Endothelial cell of umbilical vein (primary cell): ENCODE measurements at regions not wholly inside any gene's neighbourhood (a gene's known extent, or its start where the extent isn't known, plus 50 kb on each side); places are given as distances from the start of the nearest gene placed in this dataset.

Source experiments
- BruUV-seq: library from RNA; stranded (reverse); fragments of 400-500 nt; replicated peaks from 2 replicates; lab custom pipeline; 2021; lab: Mats Ljungman, UMichigan
- CTCF ChIA-PET: fragments of 300-600, 350-600 bp; sonication (Branson Sonifier 250); formaldehyde crosslinking; loops from one replicate; lab custom pipeline; 2021; ENCODE audit warnings: antibody characterized with exemption, inconsistent platforms; lab: Charles Lee
- POLR2A ChIA-PET: fragments of 300-600, 350-600 bp; sonication (Branson Sonifier 250); formaldehyde crosslinking; loops from one replicate; lab custom pipeline; 2021; ENCODE audit warnings: antibody characterized with exemption, inconsistent platforms; lab: Charles Lee
- DNase-seq: peaks from one replicate; pipeline ENCODE4 v3.0.0-alpha.2; 2011; ENCODE audit warnings: low read depth, low spot score
- FAIRE-seq: peaks from 2 replicates; lab custom pipeline; 2011; peaks lifted over from hg19 to GRCh38; lab: Jason Lieb, UNC
- H2AFZ ChIP-seq: 2 replicates; pipeline ENCODE4 v1.6.0; 2012; ENCODE audit warnings: low read depth, low read length, control low read depth, inconsistent platforms
- H3K27ac ChIP-seq: 2 replicates; pipeline ENCODE4 v1.5.1; 2011; ENCODE audit warnings: low read depth, mild to moderate bottlenecking, control low read depth, low read length, moderate library complexity; ENCODE audit not compliant: insufficient read depth
- H3K27me3 ChIP-seq, 2 experiments: 2 replicates each; pipeline versions ENCODE4 v1.6.0 to v1.6.1; 2011; ENCODE audit warnings: low read length in 2 of 2, mixed read lengths in 1 of 2; ENCODE audit not compliant: control insufficient read depth in 2 of 2, insufficient read depth in 2 of 2
- H3K36me3 ChIP-seq, 2 experiments: 2 replicates in 1 of 2; 3 replicates in 1 of 2; pipeline ENCODE4 v1.5.1; 2011; ENCODE audit warnings: low read length in 2 of 2, mild to moderate bottlenecking in 1 of 2, moderate library complexity in 1 of 2; ENCODE audit not compliant: control insufficient read depth in 2 of 2, insufficient read depth in 2 of 2; ENCODE audit errors: extremely low read depth in 1 of 2
- H3K4me1 ChIP-seq: 3 replicates; pipeline ENCODE4 v1.5.1; 2011; ENCODE audit warnings: mild to moderate bottlenecking, low read length; ENCODE audit not compliant: control insufficient read depth, insufficient read depth; ENCODE audit errors: extremely low read depth
- H3K4me2 ChIP-seq: 2 replicates; pipeline ENCODE4 v1.6.1; 2011; ENCODE audit warnings: low read length, control low read depth, mixed read lengths; ENCODE audit not compliant: insufficient read depth
- H3K4me3 ChIP-seq, 3 experiments: fragments of 200-600 bp in 1 of 3; sonication (generic), shearing (Covaris generic) in 1 of 3; replicated peaks in 1 of 3; 2 replicates each; pipeline ENCODE4 v1.5.1; 2011 to 2016; ENCODE audit warnings: control low read depth in 3 of 3, low read length in 3 of 3, mild to moderate bottlenecking in 2 of 3, inconsistent platforms in 1 of 3, low read depth in 1 of 3, moderate library complexity in 1 of 3; ENCODE audit not compliant: insufficient read depth in 1 of 3
- H3K79me2 ChIP-seq: 2 replicates; pipeline ENCODE4 v1.6.0; 2012; ENCODE audit warnings: low read length, inconsistent platforms; ENCODE audit not compliant: control insufficient read depth, insufficient read depth
- H3K9ac ChIP-seq: replicated peaks from 2 replicates; pipeline ENCODE3; 2011; ENCODE audit warnings: low read length, control low read depth; ENCODE audit not compliant: insufficient read depth; ENCODE audit errors: extremely low read depth
- H3K9me1 ChIP-seq: replicated peaks from 3 replicates; pipeline ENCODE4 v1.6.0; 2011; ENCODE audit warnings: mild to moderate bottlenecking, low read length; ENCODE audit not compliant: control insufficient read depth, insufficient read depth; ENCODE audit errors: extremely low read depth
- H3K9me3 ChIP-seq: replicated peaks from 2 replicates; pipeline ENCODE4 v1.5.1; 2012; ENCODE audit warnings: low read length, inconsistent platforms; ENCODE audit not compliant: control insufficient read depth, insufficient read depth
- H4K20me1 ChIP-seq: replicated peaks from 2 replicates; pipeline ENCODE3; 2011; ENCODE audit warnings: mild to moderate bottlenecking, low read length; ENCODE audit not compliant: control insufficient read depth, insufficient read depth; ENCODE audit errors: extremely low read depth
- EZH2 ChIP-seq: IDR thresholded peaks from 2 replicates; pipeline ENCODE4 v1.6.1; 2012; ENCODE audit warnings: borderline replicate concordance, low read depth, mild to moderate bottlenecking, moderate library complexity, low read length, inconsistent platforms; ENCODE audit not compliant: severe bottlenecking
- FOS ChIP-seq: IDR thresholded peaks from 2 replicates; pipeline ENCODE4 v1.6.1; 2011; ENCODE audit warnings: mild to moderate bottlenecking, low read length, moderate library complexity, borderline replicate concordance; ENCODE audit not compliant: insufficient read depth
- GATA2 ChIP-seq: IDR thresholded peaks from 2 replicates; pipeline ENCODE4 v1.7.0; 2011; ENCODE audit warnings: low read depth, mild to moderate bottlenecking, moderate library complexity, mixed read lengths, low read length; ENCODE audit not compliant: insufficient read length, insufficient read depth
- JUN ChIP-seq: IDR thresholded peaks from 2 replicates; pipeline ENCODE4 v1.6.1; 2011; ENCODE audit warnings: borderline replicate concordance, low read depth; ENCODE audit not compliant: insufficient read length, insufficient read depth
- MYC ChIP-seq: IDR thresholded peaks from one replicate; pipeline ENCODE4 v1.6.1; 2011; ENCODE audit warnings: mild to moderate bottlenecking, low read depth, low read length
- POLR2A ChIP-seq: IDR thresholded peaks from 2 replicates; pipeline ENCODE4 v1.6.1; 2012; ENCODE audit warnings: low read depth, mild to moderate bottlenecking, control low read depth, low read length
- POLR2AphosphoS5 ChIP-seq: IDR thresholded peaks from 2 replicates; pipeline ENCODE4 v1.6.1; 2012; ENCODE audit warnings: low read depth, mild to moderate bottlenecking, control low read depth, low read length, moderate library complexity; ENCODE audit not compliant: insufficient read depth
- dilution Hi-C: fragments of 300-500 bp; cut with MboI; formaldehyde crosslinking; loops from one replicate; pipeline ENCODE4 v1.15.0; 2019; ENCODE audit warnings: low sequenced_read_pairs; ENCODE audit not compliant: extremely low pct_ligation_motif_present
- intact Hi-C: fragments of 100-400 bp; cut with micrococcal nuclease; formaldehyde crosslinking; loops from one replicate; pipeline ENCODE4 v1.10.0; 2022
- TF ChIP-seq, protein P1 (sequence below), 2 donors: IDR thresholded peaks; 1 replicate in 1 of 2; 2 replicates in 1 of 2; pipeline ENCODE4 v1.5.1; 2011; ENCODE audit warnings: low read length in 2 of 2, mild to moderate bottlenecking in 2 of 2, moderate library complexity in 2 of 2, control low read depth in 1 of 2, inconsistent platforms in 1 of 2, low read depth in 1 of 2; ENCODE audit not compliant: insufficient read depth in 1 of 2; ENCODE audit errors: extremely low read depth in 1 of 2
- TF ChIP-seq, protein P2 (sequence below): IDR thresholded peaks from 2 replicates; pipeline ENCODE4 v1.6.1; 2011; ENCODE audit not compliant: insufficient read depth, insufficient read length

DNA sequence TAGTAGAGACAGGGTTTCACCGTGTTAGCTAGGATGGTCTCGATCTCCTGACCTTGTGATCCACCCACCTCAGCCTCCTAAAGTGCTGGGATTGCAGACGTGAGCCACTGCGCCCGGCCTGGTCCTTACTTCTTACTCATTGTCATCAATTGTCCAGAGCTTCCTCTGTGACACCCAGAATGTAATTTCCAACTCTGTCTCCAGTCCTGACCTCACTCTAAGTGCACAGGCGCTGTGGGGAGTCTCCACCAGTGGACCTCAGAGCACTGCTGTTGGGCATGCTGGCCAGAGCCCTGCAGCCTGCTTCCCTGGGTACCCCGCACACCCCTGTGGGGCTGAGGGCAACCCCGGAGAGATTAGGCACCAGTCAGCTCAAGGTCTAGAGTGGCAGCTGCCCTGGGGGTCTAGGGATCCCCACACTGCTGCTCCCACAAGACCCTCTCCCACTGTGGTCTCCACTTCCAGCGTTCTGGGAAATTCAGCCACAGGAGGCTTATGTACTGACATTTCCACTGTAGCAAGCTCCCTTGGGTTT lies 1140.3 kb downstream of the TBC1D22A start:
- no TSS peak for BruUV-seq

More for the DNA sequence above, 1140.3 kb downstream of the TBC1D22A start:
- intact Hi-C loops (no loop called here), dilution Hi-C loops (no loop called here)
- FAIRE-seq: no peak
- no peaks in the 10 kb centered on the region for H3K9me1 ChIP-seq
- H3K36me3 ChIP-seq: no peaks in the 10 kb centered on the region
- H3K79me2 ChIP-seq: no peaks in the 10 kb centered on the region
- no peak overlapping the region for H3K9ac ChIP-seq
- ChIA-PET POLR2A (no interaction called here), CTCF (no interaction called here)
- H3K9me3 ChIP-seq: peaks cover 9% of the 10 kb centered on the region
- H2AFZ ChIP-seq: no peak overlapping the region
- no peak for DNase-seq
- H3K4me2 ChIP-seq: no peak overlapping the region
- TF ChIP-seq MYC (no peak), EZH2 (no peak), GATA2 (no peak), POLR2AphosphoS5 (no peak), JUN (no peak), POLR2A (no peak), FOS (no peak)
- TF ChIP-seq, protein P1, sequence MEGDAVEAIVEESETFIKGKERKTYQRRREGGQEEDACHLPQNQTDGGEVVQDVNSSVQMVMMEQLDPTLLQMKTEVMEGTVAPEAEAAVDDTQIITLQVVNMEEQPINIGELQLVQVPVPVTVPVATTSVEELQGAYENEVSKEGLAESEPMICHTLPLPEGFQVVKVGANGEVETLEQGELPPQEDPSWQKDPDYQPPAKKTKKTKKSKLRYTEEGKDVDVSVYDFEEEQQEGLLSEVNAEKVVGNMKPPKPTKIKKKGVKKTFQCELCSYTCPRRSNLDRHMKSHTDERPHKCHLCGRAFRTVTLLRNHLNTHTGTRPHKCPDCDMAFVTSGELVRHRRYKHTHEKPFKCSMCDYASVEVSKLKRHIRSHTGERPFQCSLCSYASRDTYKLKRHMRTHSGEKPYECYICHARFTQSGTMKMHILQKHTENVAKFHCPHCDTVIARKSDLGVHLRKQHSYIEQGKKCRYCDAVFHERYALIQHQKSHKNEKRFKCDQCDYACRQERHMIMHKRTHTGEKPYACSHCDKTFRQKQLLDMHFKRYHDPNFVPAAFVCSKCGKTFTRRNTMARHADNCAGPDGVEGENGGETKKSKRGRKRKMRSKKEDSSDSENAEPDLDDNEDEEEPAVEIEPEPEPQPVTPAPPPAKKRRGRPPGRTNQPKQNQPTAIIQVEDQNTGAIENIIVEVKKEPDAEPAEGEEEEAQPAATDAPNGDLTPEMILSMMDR (IDR thresholded peaks at IDR 0.05; ENCODE audit: extremely low read depth in 1 of 2, insufficient read depth in 1 of 2, low read depth in 1 of 2, low read length in 2 of 2): no peak
- TF ChIP-seq, protein P2, sequence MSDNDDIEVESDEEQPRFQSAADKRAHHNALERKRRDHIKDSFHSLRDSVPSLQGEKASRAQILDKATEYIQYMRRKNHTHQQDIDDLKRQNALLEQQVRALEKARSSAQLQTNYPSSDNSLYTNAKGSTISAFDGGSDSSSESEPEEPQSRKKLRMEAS: no peak
- no peaks in the 10 kb centered on the region for H4K20me1 ChIP-seq
- no peak overlapping the region for H3K4me3 ChIP-seq
- H3K4me1 ChIP-seq: no peaks in the 10 kb centered on the region
- H3K27me3 ChIP-seq: no peaks in the 10 kb centered on the region
- no peak overlapping the region for H3K27ac ChIP-seq
